GM23338 (cell line): ENCODE measurements at regions not wholly inside any gene's neighbourhood (a gene's known extent, or its start where the extent isn't known, plus 50 kb on each side); places are given as distances from the start of the nearest gene placed in this dataset.

ENCODE experiments used
- ATAC-seq: fragments of 200-7000 bp; cut with Tn5 transposase; 3 replicates; pipeline ENCODE4 v1.9.1; 2020
- DNase-seq: peaks from one replicate; pipeline ENCODE4 v3.0.0-alpha.2; 2015; ENCODE audit warnings: low spot score
- H2AFZ ChIP-seq: fragments of 200-600 bp; sonication (generic); 2 replicates; pipeline ENCODE4 v1.8.0; 2016; ENCODE audit warnings: antibody characterized with exemption, mild to moderate bottlenecking, moderate library complexity
- H3F3A ChIP-seq: fragments of 200-600 bp; sonication (generic); replicated peaks from 2 replicates; pipeline ENCODE4 v1.8.0; 2017; ENCODE audit warnings: antibody characterized with exemption, mixed run types, low read depth
- H3K27ac ChIP-seq: fragments of 200-600 bp; sonication (generic); 2 replicates; pipeline ENCODE4 v1.6.1; 2016; ENCODE audit warnings: low read depth
- H3K27me3 ChIP-seq: fragments of 200-600 bp; sonication (generic); 2 replicates; pipeline ENCODE4 v1.8.0; 2016; ENCODE audit warnings: mild to moderate bottlenecking, mixed run types, moderate library complexity; ENCODE audit not compliant: insufficient read depth
- H3K36me3 ChIP-seq: fragments of 200-600 bp; sonication (generic); 2 replicates; pipeline ENCODE4 v1.8.0; 2016; ENCODE audit warnings: mild to moderate bottlenecking; ENCODE audit not compliant: insufficient read depth
- H3K4me1 ChIP-seq: fragments of 200-600 bp; sonication (generic); 2 replicates; pipeline ENCODE4 v1.8.0; 2016; ENCODE audit warnings: mild to moderate bottlenecking, moderate library complexity; ENCODE audit not compliant: insufficient read depth
- H3K4me2 ChIP-seq: fragments of 200-600 bp; sonication (generic); 2 replicates; pipeline ENCODE4 v1.7.1; 2017; ENCODE audit warnings: mixed run types
- H3K4me3 ChIP-seq: fragments of 200-600 bp; sonication (generic); 2 replicates; pipeline ENCODE4 v1.6.1; 2016; ENCODE audit warnings: mixed run types
- H3K79me2 ChIP-seq: fragments of 200-600 bp; sonication (generic); replicated peaks from 2 replicates; pipeline ENCODE4 v1.8.0; 2017; ENCODE audit warnings: mild to moderate bottlenecking; ENCODE audit not compliant: insufficient read depth
- H3K9me2 ChIP-seq: fragments of 200-600 bp; sonication (generic); 2 replicates; pipeline ENCODE4 v1.8.0; 2017; ENCODE audit not compliant: insufficient read depth
- H4K20me1 ChIP-seq: fragments of 200-600 bp; sonication (generic); replicated peaks from 2 replicates; pipeline ENCODE4 v1.8.0; 2017; ENCODE audit warnings: mild to moderate bottlenecking; ENCODE audit not compliant: insufficient read depth
- H3K27ac Mint-ChIP-seq: 2 replicates; pipeline ENCODE4 v1.8.0; 2020; ENCODE audit warnings: inconsistent platforms, mild to moderate bottlenecking, moderate library complexity, mixed read lengths
- H3K27me3 Mint-ChIP-seq: 3 replicates; pipeline ENCODE4 v1.8.0; 2022; ENCODE audit warnings: low read depth, mild to moderate bottlenecking, moderate library complexity, mixed read lengths, inconsistent platforms; ENCODE audit not compliant: insufficient read depth, poor library complexity
- H3K36me3 Mint-ChIP-seq: 3 replicates; pipeline ENCODE4 v1.8.0; 2021; ENCODE audit warnings: low read depth, mild to moderate bottlenecking, inconsistent platforms, moderate library complexity, mixed read lengths
- H3K4me1 Mint-ChIP-seq: 3 replicates; pipeline ENCODE4 v1.8.0; 2020; ENCODE audit warnings: mild to moderate bottlenecking, inconsistent platforms, mixed read lengths
- H3K4me3 Mint-ChIP-seq: 3 replicates; pipeline ENCODE4 v1.8.0; 2021; ENCODE audit warnings: moderate library complexity, mild to moderate bottlenecking, inconsistent platforms, mixed read lengths
- H3K9me3 Mint-ChIP-seq: 3 replicates; pipeline ENCODE4 v1.8.0; 2020; ENCODE audit warnings: moderate library complexity, mild to moderate bottlenecking, inconsistent platforms, mixed read lengths
- CREB1 ChIP-seq: fragments of 250-450 bp; sonication (Bioruptor Pico); IDR thresholded peaks from 2 replicates; pipeline ENCODE4 v1.5.0; 2020; ENCODE audit warnings: low read depth, mild to moderate bottlenecking, moderate library complexity
- ETS1 ChIP-seq: IDR thresholded peaks from 2 replicates; pipeline ENCODE4 v1.6.1; 2016; ENCODE audit warnings: antibody characterized with exemption
- EZH2 ChIP-seq: fragments of 200-600 bp; sonication (generic); IDR thresholded peaks from one replicate; pipeline ENCODE4 v1.8.0; 2017; ENCODE audit warnings: antibody characterized with exemption, mild to moderate bottlenecking, low read depth; ENCODE audit not compliant: unreplicated experiment
- EZH2phosphoT487 ChIP-seq: fragments of 200-600 bp; sonication (generic); IDR thresholded peaks from one replicate; pipeline ENCODE4 v1.8.1; 2018; ENCODE audit warnings: antibody characterized with exemption; ENCODE audit not compliant: unreplicated experiment
- JUNB ChIP-seq: IDR thresholded peaks from one replicate; pipeline ENCODE4 v1.6.1; 2016; ENCODE audit warnings: antibody characterized with exemption; ENCODE audit not compliant: unreplicated experiment
- NANOG ChIP-seq: IDR thresholded peaks from 2 replicates; pipeline ENCODE4 v1.6.1; 2016; ENCODE audit warnings: antibody characterized with exemption, borderline replicate concordance
- POLR2AphosphoS5 ChIP-seq: IDR thresholded peaks from 2 replicates; pipeline ENCODE4 v1.6.1; 2016; ENCODE audit warnings: antibody characterized with exemption, low read depth
- REST ChIP-seq: IDR thresholded peaks from one replicate; pipeline ENCODE4 v1.6.1; 2018; ENCODE audit warnings: antibody characterized with exemption; ENCODE audit not compliant: unreplicated experiment
- STAT1 ChIP-seq: IDR thresholded peaks from one replicate; pipeline ENCODE4 v1.6.1; 2016; ENCODE audit warnings: antibody characterized with exemption; ENCODE audit not compliant: unreplicated experiment
- ZNF114 ChIP-seq: fragments of 250-450 bp; sonication (Bioruptor Pico); IDR thresholded peaks from 2 replicates; pipeline ENCODE4 v1.5.0; 2020; ENCODE audit warnings: mild to moderate bottlenecking, moderate library complexity
- ZNF331 ChIP-seq: fragments of 250-450 bp; sonication (Bioruptor Pico); IDR thresholded peaks from 2 replicates; pipeline ENCODE4 v1.5.0; 2020; ENCODE audit warnings: low read depth, mild to moderate bottlenecking, moderate library complexity
- TF ChIP-seq, protein P1 (sequence below): fragments of 250-450 bp; sonication (Bioruptor Pico); IDR thresholded peaks from 2 replicates; pipeline ENCODE4 v1.5.0; 2020; ENCODE audit warnings: mild to moderate bottlenecking, moderate library complexity
- TF ChIP-seq, protein P2 (sequence below), 2 experiments: fragments of 200-600 bp in 1 of 2; sonication (generic) in 1 of 2; conservative IDR thresholded peaks; 2 replicates each; pipeline versions ENCODE4 v1.5.1 to v1.6.1; 2016 to 2017; ENCODE audit warnings: antibody characterized with exemption in 2 of 2, low read depth in 2 of 2, mild to moderate bottlenecking in 2 of 2, moderate library complexity in 1 of 2

GRCh38 chr5:120258123-120258522 is 206.0 kb upstream of the PRR16 start:
- Mint-ChIP-seq H3K36me3 (no peaks in the 10 kb centered on the region), H3K4me1 (peaks cover 11% of the 10 kb centered on the region), H3K4me3 (no peak overlapping the region), H3K27ac (no peak overlapping the region), H3K27me3 (no peaks in the 10 kb centered on the region), H3K9me3 (no peaks in the 10 kb centered on the region)
- TF ChIP-seq ZNF114 (CRISPR knock-in tag) (no peak), ETS1 (no peak), JUNB (no peak), EZH2 (no peak), ZNF331 (CRISPR knock-in tag) (no peak), STAT1 (no peak), CREB1 (no peak), NANOG (no peak), POLR2AphosphoS5 (no peak), REST (no peak), EZH2phosphoT487 (no peak)
- TF ChIP-seq, protein P1, sequence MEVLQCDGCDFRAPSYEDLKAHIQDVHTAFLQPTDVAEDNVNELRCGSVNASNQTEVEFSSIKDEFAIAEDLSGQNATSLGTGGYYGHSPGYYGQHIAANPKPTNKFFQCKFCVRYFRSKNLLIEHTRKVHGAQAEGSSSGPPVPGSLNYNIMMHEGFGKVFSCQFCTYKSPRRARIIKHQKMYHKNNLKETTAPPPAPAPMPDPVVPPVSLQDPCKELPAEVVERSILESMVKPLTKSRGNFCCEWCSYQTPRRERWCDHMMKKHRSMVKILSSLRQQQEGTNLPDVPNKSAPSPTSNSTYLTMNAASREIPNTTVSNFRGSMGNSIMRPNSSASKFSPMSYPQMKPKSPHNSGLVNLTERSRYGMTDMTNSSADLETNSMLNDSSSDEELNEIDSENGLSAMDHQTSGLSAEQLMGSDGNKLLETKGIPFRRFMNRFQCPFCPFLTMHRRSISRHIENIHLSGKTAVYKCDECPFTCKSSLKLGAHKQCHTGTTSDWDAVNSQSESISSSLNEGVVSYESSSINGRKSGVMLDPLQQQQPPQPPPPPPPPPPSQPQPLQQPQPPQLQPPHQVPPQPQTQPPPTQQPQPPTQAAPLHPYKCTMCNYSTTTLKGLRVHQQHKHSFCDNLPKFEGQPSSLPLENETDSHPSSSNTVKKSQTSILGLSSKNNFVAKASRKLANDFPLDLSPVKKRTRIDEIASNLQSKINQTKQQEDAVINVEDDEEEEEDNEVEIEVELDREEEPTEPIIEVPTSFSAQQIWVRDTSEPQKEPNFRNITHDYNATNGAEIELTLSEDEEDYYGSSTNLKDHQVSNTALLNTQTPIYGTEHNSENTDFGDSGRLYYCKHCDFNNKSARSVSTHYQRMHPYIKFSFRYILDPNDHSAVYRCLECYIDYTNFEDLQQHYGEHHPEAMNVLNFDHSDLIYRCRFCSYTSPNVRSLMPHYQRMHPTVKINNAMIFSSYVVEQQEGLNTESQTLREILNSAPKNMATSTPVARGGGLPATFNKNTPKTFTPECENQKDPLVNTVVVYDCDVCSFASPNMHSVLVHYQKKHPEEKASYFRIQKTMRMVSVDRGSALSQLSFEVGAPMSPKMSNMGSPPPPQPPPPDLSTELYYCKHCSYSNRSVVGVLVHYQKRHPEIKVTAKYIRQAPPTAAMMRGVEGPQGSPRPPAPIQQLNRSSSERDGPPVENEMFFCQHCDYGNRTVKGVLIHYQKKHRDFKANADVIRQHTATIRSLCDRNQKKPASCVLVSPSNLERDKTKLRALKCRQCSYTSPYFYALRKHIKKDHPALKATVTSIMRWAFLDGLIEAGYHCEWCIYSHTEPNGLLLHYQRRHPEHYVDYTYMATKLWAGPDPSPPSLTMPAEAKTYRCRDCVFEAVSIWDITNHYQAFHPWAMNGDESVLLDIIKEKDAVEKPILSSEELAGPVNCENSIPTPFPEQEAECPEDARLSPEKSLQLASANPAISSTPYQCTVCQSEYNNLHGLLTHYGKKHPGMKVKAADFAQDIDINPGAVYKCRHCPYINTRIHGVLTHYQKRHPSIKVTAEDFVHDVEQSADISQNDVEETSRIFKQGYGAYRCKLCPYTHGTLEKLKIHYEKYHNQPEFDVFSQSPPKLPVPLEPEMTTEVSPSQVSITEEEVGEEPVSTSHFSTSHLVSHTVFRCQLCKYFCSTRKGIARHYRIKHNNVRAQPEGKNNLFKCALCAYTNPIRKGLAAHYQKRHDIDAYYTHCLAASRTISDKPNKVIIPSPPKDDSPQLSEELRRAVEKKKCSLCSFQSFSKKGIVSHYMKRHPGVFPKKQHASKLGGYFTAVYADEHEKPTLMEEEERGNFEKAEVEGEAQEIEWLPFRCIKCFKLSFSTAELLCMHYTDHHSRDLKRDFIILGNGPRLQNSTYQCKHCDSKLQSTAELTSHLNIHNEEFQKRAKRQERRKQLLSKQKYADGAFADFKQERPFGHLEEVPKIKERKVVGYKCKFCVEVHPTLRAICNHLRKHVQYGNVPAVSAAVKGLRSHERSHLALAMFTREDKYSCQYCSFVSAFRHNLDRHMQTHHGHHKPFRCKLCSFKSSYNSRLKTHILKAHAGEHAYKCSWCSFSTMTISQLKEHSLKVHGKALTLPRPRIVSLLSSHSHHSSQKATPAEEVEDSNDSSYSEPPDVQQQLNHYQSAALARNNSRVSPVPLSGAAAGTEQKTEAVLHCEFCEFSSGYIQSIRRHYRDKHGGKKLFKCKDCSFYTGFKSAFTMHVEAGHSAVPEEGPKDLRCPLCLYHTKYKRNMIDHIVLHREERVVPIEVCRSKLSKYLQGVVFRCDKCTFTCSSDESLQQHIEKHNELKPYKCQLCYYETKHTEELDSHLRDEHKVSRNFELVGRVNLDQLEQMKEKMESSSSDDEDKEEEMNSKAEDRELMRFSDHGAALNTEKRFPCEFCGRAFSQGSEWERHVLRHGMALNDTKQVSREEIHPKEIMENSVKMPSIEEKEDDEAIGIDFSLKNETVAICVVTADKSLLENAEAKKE (CRISPR knock-in tag): no peak
- TF ChIP-seq, protein P2, sequence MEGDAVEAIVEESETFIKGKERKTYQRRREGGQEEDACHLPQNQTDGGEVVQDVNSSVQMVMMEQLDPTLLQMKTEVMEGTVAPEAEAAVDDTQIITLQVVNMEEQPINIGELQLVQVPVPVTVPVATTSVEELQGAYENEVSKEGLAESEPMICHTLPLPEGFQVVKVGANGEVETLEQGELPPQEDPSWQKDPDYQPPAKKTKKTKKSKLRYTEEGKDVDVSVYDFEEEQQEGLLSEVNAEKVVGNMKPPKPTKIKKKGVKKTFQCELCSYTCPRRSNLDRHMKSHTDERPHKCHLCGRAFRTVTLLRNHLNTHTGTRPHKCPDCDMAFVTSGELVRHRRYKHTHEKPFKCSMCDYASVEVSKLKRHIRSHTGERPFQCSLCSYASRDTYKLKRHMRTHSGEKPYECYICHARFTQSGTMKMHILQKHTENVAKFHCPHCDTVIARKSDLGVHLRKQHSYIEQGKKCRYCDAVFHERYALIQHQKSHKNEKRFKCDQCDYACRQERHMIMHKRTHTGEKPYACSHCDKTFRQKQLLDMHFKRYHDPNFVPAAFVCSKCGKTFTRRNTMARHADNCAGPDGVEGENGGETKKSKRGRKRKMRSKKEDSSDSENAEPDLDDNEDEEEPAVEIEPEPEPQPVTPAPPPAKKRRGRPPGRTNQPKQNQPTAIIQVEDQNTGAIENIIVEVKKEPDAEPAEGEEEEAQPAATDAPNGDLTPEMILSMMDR (conservative IDR thresholded peaks at IDR 0.05; ENCODE audit: low read depth in 2 of 2): no peak
- H3K27me3 ChIP-seq: no peaks in the 10 kb centered on the region
- no peaks in the 10 kb centered on the region for H4K20me1 ChIP-seq
- peaks cover 24% of the 10 kb centered on the region for H3K4me1 ChIP-seq
- H3K79me2 ChIP-seq: no peaks in the 10 kb centered on the region
- ATAC-seq: no peak
- peak overlapping the region; percentile 61; the same call in 1 of the 2 replicates for H2AFZ ChIP-seq
- H3K9me2 ChIP-seq: no peaks in the 10 kb centered on the region
- no peaks in the 10 kb centered on the region for H3K36me3 ChIP-seq
- no peaks in the 10 kb centered on the region for H3F3A ChIP-seq
- H3K4me2 ChIP-seq: no peak overlapping the region
- no peak for DNase-seq
- no peak overlapping the region for H3K27ac ChIP-seq
- H3K4me3 ChIP-seq: no peak overlapping the region
